Mesodermal cell (in vitro differentiated cells): ENCODE measurements at regions not wholly inside any gene's neighbourhood (a gene's known extent, or its start where the extent isn't known, plus 50 kb on each side); places are given as distances from the start of the nearest gene placed in this dataset.

Source experiments
- H3K27ac ChIP-seq: 2 replicates; pipeline ENCODE4 v1.7.0; 2013; ENCODE audit warnings: mild to moderate bottlenecking, low read depth, low read length, moderate library complexity; ENCODE audit not compliant: severe bottlenecking
- H3K36me3 ChIP-seq: 2 replicates; pipeline ENCODE4 v1.7.1; 2013; ENCODE audit warnings: mild to moderate bottlenecking, low read length, moderate library complexity; ENCODE audit not compliant: control insufficient read depth, insufficient read depth
- H3K4me1 ChIP-seq: one replicate; pipeline ENCODE4 v1.7.1; 2013; ENCODE audit warnings: mild to moderate bottlenecking, low read length; ENCODE audit not compliant: insufficient read depth, control insufficient read depth, poor library complexity, severe bottlenecking
- H3K4me3 ChIP-seq: 2 replicates; pipeline ENCODE4 v1.7.0; 2013; ENCODE audit warnings: low read length, control low read depth, mild to moderate bottlenecking; ENCODE audit not compliant: insufficient read depth, poor library complexity, severe bottlenecking; ENCODE audit errors: extremely low read depth
- H3K9me3 ChIP-seq: 2 replicates; pipeline ENCODE4 v1.7.1; 2013; ENCODE audit warnings: mild to moderate bottlenecking, low read length, moderate library complexity; ENCODE audit not compliant: control insufficient read depth
- WGBS, 2 experiments: methylation state at CpG; one replicate each; pipeline ENCODE4 v1.1.5; 2013; ENCODE audit warnings: missing lambda C conversion rate in 2 of 2; ENCODE audit not compliant: insufficient coverage in 2 of 2; 5-methylcytosine and 5-hydroxymethylcytosine counted together

DNA sequence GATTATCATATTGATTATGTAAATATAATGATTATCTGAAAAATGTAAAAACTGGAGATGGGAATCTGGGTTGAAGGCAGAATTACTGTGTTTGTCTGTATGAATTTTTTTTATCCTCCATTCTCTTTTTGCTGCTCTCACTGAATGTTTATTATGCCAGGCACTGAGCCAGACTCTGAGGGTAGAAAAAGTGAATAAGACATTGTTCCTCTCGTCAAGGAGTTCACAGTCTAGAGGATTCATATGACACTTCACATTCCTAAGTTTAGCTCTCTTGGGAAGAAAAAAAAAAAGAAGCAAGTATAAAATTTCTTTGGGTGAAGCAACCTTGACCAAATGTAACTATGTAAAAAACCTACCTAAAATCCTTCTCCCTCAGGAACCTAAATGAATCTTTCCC, 120.9 kb upstream of the LMO3 start:
- no peaks in the 10 kb centered on the region for H3K36me3 ChIP-seq
- H3K9me3 ChIP-seq: no peaks in the 10 kb centered on the region
- no peak overlapping the region for H3K4me3 ChIP-seq
- no peak overlapping the region for H3K27ac ChIP-seq
- no CpG with 5 or more reads among the region's 1 CpG for WGBS, 2 experiments
- H3K4me1 ChIP-seq: no peaks in the 10 kb centered on the region

DNA sequence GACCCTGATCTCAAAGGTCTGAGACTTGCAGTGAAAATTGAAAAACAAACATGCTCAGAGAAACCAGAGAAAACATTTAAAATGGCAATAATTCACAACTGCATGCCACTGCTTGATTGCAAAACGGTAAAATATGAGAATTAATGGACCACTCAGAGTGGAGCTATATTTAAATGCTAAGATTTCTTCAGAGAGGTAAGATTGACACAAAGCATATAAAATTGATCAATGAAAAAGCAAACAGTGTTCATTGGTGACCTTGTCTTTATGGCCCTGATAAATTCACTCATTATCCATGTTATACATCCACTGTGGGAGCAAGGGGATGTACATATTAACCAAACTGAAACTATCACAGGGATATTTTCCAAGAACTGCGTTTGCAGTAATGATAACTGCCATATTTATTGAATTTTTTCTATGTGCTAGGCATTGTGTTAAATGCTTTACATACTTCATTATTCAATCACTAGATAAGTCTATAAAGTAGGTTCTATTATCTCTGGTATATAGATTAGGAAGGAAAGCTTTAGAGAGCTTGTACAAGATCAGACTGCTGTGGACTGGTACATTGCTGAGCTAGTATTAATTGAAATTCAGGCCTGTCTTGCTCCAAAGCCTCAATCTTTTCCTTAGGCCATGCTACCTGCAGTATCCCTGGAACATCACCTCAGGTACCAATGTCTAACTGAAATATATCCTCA, 113.9 kb upstream of the LMO3 start:
- WGBS, 2 experiments: 80% methylated on average over 1 of the region's 2 CpGs; no CpG with 5 or more reads in 1 of the 2 experiments
- no peak overlapping the region for H3K27ac ChIP-seq
- no peaks in the 10 kb centered on the region for H3K9me3 ChIP-seq
- H3K36me3 ChIP-seq: no peaks in the 10 kb centered on the region
- H3K4me3 ChIP-seq: no peak overlapping the region
- H3K4me1 ChIP-seq: no peaks in the 10 kb centered on the region

DNA sequence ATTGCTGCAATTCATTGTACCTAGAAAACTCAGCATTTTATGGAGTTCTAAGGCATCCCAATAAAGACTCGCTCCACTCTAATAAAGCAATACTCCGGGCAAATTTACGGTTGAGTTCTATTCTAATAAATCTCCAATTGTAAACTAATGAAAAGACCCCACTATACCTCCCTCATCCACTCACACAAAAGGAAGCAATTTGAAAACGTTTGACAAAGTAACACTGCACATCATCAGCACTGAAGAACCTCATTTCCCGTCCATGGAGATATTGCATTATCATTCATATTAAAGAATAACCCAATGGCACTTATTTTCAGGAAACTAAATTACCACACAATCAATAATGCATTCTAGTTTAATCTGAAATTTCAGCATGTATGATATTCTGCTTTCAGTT, 111.0 kb upstream of the LMO3 start:
- H3K27ac ChIP-seq: no peak overlapping the region
- H3K4me3 ChIP-seq: no peak overlapping the region
- WGBS, 2 experiments: 61 to 81% methylated on average over 3 to 4 of the region's 5 CpGs
- no peaks in the 10 kb centered on the region for H3K9me3 ChIP-seq
- H3K36me3 ChIP-seq: no peaks in the 10 kb centered on the region
- no peaks in the 10 kb centered on the region for H3K4me1 ChIP-seq

DNA sequence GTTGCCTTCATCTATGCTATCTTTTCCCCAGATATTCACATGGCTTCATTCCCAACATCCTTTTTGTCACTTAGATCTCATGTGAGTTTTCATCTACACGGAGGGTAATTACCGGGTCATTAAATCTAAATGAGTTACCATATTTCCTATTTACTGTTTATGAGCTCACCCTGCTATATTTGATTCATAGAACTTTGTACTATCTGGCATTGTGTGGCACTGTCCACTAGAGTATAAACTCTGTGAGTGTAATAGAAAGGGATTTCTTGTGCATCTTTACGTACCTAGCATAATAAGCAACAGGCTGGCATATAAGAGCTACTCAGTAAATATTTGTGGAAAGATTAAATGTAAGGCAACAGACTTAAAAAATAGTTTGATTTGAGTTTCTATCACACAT, 86.1 kb upstream of the LMO3 start:
- Histone ChIP-seq H3K36me3 (no peaks in the 10 kb centered on the region), H3K4me3 (no peak overlapping the region), H3K27ac (no peak overlapping the region), H3K4me1 (no peaks in the 10 kb centered on the region), H3K9me3 (peaks cover 5% of the 10 kb centered on the region)
- 90% methylated on average over 2 of the region's 3 CpGs; no CpG with 5 or more reads in 1 of the 2 experiments for WGBS, 2 experiments

DNA sequence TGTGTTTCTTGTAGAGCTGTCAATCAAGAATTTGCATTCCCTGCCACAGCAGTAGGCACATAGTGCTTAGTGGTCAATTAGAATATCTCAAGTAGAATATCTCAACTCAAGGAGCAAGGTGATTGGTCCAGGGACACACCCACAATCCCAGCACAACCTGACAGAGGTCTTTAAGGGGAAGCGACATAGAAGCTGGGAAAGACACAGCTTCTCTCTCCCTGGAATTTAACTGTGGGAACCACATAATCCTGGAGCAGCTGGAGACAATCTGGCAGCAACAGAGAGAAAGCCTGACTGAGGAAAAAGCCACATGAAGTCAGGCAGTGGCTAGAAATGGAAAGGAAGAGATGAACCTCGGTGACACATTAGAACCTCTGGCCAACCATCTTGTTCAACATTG, 85.7 kb upstream of the LMO3 start:
- Histone ChIP-seq H3K4me3 (no peak overlapping the region), H3K4me1 (no peaks in the 10 kb centered on the region), H3K27ac (no peak overlapping the region), H3K36me3 (no peaks in the 10 kb centered on the region), H3K9me3 (peaks cover 5% of the 10 kb centered on the region)
- 82 to 100% methylated on average over 1 to 2 of the region's 2 CpGs for WGBS, 2 experiments

DNA sequence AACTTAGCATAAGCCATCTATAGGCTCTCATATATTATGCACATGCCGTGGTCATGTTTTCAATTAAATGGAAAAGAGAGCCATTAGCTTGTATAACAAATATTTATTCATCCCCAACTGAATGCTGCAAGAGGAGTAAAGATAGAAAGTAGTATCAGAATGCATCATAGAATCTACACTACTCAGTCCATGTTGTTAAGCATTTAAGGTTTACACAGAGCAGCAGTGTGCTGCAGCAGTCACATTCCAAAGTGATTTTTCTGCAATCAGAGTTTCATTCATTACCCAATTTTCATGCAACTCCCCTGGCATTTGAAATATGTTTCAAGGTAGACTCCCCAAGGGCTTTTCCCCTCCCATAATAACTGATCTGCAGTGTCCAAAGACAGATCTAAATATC, 82.2 kb upstream of the LMO3 start:
- H3K36me3 ChIP-seq: no peaks in the 10 kb centered on the region
- no peaks in the 10 kb centered on the region for H3K9me3 ChIP-seq
- WGBS, 2 experiments: no CpG with 5 or more reads among the region's 1 CpG
- H3K4me3 ChIP-seq: no peak overlapping the region
- H3K27ac ChIP-seq: no peak overlapping the region
- no peaks in the 10 kb centered on the region for H3K4me1 ChIP-seq

DNA sequence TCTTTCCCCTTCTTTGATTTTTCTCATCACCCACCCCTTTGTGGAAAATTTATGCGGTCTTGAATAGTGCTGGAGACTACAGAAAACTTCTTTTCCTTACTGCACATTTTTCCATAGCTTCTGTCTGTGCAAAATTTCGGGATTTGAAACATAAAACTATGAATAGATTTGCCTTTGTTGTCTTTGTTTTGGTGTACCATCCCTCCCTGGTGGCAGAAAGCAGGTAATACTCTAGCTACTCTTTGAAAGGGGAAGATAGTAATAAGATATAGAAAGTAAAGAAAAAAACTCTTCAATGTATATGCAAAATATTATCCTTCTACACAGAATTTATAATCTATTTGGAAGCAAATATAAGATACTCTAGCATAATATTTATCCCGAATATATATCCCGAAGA, 79.1 kb upstream of the LMO3 start:
- WGBS, 2 experiments: no CpG with 5 or more reads among the region's 4 CpGs
- Histone ChIP-seq H3K4me1 (no peaks in the 10 kb centered on the region), H3K36me3 (no peaks in the 10 kb centered on the region), H3K9me3 (no peaks in the 10 kb centered on the region), H3K27ac (no peak overlapping the region), H3K4me3 (no peak overlapping the region)

DNA sequence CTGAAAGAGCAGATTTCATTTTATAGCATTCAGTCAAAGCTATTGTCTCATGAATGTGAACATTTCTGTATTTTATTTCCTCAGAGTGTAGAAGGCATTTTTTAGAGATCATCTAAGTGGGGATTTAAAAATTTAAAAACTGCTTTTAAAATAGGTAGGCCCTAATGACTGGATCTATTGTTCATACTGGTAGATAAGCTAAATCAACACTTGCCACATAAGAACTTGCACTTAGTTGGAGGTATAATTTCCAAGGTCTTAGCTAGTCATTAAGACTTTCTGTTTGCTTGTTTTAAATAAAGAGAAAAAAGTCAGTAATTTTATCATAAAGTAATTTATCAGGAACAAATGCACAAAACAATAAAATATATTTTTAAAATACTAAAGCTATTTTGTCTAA, 75.2 kb upstream of the LMO3 start:
- no peaks in the 10 kb centered on the region for H3K4me1 ChIP-seq
- no peaks in the 10 kb centered on the region for H3K9me3 ChIP-seq
- no peak overlapping the region for H3K4me3 ChIP-seq
- H3K36me3 ChIP-seq: no peaks in the 10 kb centered on the region
- H3K27ac ChIP-seq: no peak overlapping the region

DNA sequence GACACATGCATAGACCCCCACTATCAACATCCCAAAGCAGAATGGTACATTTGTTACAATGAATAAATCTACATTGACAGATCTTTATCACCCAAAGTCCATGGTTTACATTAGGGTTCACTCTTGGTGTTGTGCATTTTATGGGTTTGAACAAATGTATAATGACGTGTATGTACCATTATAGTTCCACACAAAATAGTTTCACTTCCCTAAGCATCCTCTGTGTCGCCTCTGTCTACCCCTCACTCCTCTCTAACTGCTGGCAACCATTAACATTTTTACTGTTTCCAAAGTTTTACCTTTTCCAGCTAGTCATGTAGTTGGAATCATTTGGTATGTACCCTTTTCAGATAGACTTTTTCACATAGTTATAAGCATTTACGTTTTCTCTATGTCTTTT, 69.5 kb upstream of the LMO3 start:
- H3K9me3 ChIP-seq: no peaks in the 10 kb centered on the region
- H3K36me3 ChIP-seq: no peaks in the 10 kb centered on the region
- no peak overlapping the region for H3K27ac ChIP-seq
- 80% methylated on average over 1 of the region's 3 CpGs; no CpG with 5 or more reads in 1 of the 2 experiments for WGBS, 2 experiments
- H3K4me3 ChIP-seq: no peak overlapping the region
- H3K4me1 ChIP-seq: no peaks in the 10 kb centered on the region

DNA sequence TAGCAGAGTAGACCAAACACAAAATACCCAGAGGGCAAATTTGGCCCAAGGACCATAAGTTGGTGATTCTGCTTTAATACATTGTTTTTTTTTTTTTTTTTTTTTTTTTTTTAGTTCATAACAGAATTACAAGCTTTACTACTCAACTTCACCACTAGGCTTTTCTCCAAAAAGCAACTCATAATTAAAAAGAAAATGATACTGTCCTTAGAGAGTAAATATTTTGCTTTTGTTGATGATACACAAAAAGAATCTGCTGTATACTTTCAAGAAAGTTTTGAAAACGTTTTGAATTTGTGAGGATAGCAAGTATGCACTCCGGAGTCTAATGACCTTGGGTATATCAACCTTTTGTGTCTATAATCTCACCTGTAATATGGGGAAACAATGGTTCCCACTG, 68.9 kb upstream of the LMO3 start:
- Histone ChIP-seq H3K4me1 (no peaks in the 10 kb centered on the region), H3K36me3 (no peaks in the 10 kb centered on the region), H3K4me3 (no peak overlapping the region), H3K27ac (no peak overlapping the region), H3K9me3 (no peaks in the 10 kb centered on the region)
- WGBS, 2 experiments: 80% methylated on average over 1 of the region's 2 CpGs; no CpG with 5 or more reads in 1 of the 2 experiments

DNA sequence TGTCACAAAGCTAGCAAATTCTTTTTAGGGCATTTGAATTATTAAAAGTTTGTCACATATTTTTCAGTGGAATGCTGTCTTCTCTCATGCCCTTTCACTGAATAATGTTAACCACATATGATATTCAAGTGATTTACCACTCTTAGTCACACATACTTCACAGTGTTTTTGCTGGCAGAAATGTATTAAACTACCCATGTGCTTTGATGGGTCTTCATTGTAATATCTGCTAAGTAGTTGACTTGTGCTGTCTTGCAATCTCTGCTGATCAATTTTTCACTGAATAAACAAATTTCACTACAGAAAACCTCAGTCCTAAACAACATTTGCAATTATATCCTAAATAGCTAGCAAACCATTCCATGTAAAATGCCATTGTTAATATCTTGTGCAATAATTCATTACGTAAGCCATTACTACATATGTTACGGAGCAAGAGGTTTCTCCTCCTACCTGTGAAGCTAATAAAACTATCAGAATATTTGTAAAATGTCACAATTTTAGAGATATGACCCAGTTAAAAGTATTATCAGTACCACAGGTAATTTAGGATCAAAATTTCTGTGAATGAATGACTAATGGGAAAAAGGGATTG, 64.6 kb upstream of the LMO3 start:
- no CpG with 5 or more reads among the region's 2 CpGs for WGBS, 2 experiments
- no peak overlapping the region for H3K27ac ChIP-seq
- no peak overlapping the region for H3K4me3 ChIP-seq
- no peaks in the 10 kb centered on the region for H3K9me3 ChIP-seq
- H3K36me3 ChIP-seq: no peaks in the 10 kb centered on the region
- no peaks in the 10 kb centered on the region for H3K4me1 ChIP-seq
